ENCODE measurements at regions not wholly inside any gene's neighbourhood (a gene's known extent, or its start where the extent isn't known, plus 50 kb on each side); places are given as distances from the start of the nearest gene placed in this dataset.

- H3K36me3 ChIP-seq (ENCODE audit: insufficient read depth, low read length, poor library complexity, severe bottlenecking), result no peaks in the 10 kb centered on the region
- no peaks in the 10 kb centered on the region for H3K27me3 ChIP-seq (replicated peaks; ENCODE audit: insufficient read depth, low read depth, low read length, poor library complexity)
- no peak for TF ChIP-seq EZH2 (IDR thresholded peaks at IDR 0.05; ENCODE audit: borderline replicate concordance, low read depth, low read length, poor library complexity, severe bottlenecking)
- TF ChIP-seq, protein P1, sequence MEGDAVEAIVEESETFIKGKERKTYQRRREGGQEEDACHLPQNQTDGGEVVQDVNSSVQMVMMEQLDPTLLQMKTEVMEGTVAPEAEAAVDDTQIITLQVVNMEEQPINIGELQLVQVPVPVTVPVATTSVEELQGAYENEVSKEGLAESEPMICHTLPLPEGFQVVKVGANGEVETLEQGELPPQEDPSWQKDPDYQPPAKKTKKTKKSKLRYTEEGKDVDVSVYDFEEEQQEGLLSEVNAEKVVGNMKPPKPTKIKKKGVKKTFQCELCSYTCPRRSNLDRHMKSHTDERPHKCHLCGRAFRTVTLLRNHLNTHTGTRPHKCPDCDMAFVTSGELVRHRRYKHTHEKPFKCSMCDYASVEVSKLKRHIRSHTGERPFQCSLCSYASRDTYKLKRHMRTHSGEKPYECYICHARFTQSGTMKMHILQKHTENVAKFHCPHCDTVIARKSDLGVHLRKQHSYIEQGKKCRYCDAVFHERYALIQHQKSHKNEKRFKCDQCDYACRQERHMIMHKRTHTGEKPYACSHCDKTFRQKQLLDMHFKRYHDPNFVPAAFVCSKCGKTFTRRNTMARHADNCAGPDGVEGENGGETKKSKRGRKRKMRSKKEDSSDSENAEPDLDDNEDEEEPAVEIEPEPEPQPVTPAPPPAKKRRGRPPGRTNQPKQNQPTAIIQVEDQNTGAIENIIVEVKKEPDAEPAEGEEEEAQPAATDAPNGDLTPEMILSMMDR (conservative IDR thresholded peaks at IDR 0.05; ENCODE audit: low read depth, low read length), result no peak
- H3K4me1 ChIP-seq (ENCODE audit: insufficient read depth, low read length, poor library complexity, severe bottlenecking), result peaks cover 77% of the 10 kb centered on the region
- no TSS peak for BruUV-seq (replicated peaks)
- no peaks in the 10 kb centered on the region for H3K9me3 ChIP-seq (ENCODE audit: low read depth, low read length, poor library complexity, severe bottlenecking)
- no peak overlapping the region for H3K4me3 ChIP-seq (ENCODE audit: low read depth, low read length, poor library complexity, severe bottlenecking)
- ChIA-PET CTCF (no interaction called here), POLR2A (ENCODE audit: low non-redundant PET) (no interaction called here)
- peak overlapping the region; percentile 34 for H3K27ac ChIP-seq (ENCODE audit: low read depth, low read length, poor library complexity, severe bottlenecking)
- intact Hi-C loops (cut with micrococcal nuclease; ENCODE audit: unreplicated experiment), result no loop called here
- peak; percentile 65 for DNase-seq (ENCODE audit: low spot score)
Measured at GRCh38 chr13:36531746-36532486, 99.6 kb downstream of the CCNA1 start.

DNA sequence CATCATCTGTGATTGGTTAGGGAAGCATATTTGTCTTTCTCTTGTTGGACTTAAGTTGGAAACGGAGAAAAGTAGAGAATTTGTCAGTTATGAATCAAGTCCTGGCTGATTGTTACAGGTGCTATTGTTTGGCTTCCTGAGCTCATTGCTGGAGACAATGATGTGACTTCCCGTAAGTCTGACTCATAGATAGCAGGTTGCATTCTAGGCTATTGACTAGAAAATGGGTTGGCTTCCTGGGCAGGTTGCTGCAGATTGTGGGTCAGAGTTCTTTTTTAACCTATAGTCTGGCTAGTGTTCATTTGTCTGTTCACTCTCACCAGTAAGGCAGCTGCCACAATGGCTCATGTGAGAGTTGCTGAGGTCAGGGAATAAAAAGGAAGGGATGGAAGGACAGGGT, 101.5 kb downstream of the CCNA1 start:
- Histone ChIP-seq H3K27me3 (replicated peaks; ENCODE audit: insufficient read depth, low read depth, low read length, poor library complexity) (no peaks in the 10 kb centered on the region), H3K4me1 (ENCODE audit: insufficient read depth, low read length, poor library complexity, severe bottlenecking) (peaks cover 67% of the 10 kb centered on the region), H3K36me3 (ENCODE audit: insufficient read depth, low read length, poor library complexity, severe bottlenecking) (peaks cover 4% of the 10 kb centered on the region), H3K27ac (ENCODE audit: low read depth, low read length, poor library complexity, severe bottlenecking) (no peak overlapping the region), H3K4me3 (ENCODE audit: low read depth, low read length, poor library complexity, severe bottlenecking) (no peak overlapping the region), H3K9me3 (ENCODE audit: low read depth, low read length, poor library complexity, severe bottlenecking) (peaks cover 11% of the 10 kb centered on the region)
- no peak for DNase-seq (ENCODE audit: low spot score)
- ChIA-PET POLR2A (ENCODE audit: low non-redundant PET) (no interaction called here), CTCF (no interaction called here)
- BruUV-seq (replicated peaks), result no TSS peak
- intact Hi-C loops (cut with micrococcal nuclease; ENCODE audit: unreplicated experiment), result no loop called here
- no peak for TF ChIP-seq EZH2 (IDR thresholded peaks at IDR 0.05; ENCODE audit: borderline replicate concordance, low read depth, low read length, poor library complexity, severe bottlenecking)

DNA sequence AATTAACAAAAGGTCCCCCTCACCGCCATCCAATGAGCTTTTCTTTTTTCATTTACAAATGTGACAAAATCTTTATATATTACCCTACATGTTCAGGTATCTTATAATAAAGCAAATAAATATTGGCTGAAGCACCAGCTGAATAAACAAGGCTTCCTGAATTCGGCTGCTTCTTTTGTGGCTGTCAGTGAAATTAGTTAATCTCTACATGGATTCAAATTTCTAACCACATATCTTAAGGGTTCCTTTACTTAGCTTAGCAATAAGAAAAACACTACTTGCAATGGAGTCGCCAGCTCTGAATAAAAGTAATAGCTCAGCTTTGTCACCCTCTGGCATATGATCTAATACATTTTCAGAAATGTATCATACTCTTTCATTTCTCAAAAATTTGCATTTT, 104.3 kb downstream of the CCNA1 start:
- intact Hi-C loops (cut with micrococcal nuclease; ENCODE audit: unreplicated experiment), result no loop called here
- no peak for TF ChIP-seq EZH2 (IDR thresholded peaks at IDR 0.05; ENCODE audit: borderline replicate concordance, low read depth, low read length, poor library complexity, severe bottlenecking)
- TF ChIP-seq, protein P1 (conservative IDR thresholded peaks at IDR 0.05; ENCODE audit: low read depth, low read length), result no peak
- POLR2A ChIA-PET (ENCODE audit: low non-redundant PET), result no interaction called here

GRCh38 chr13:36543671-36544070, 111.4 kb downstream of the CCNA1 start:
- Histone ChIP-seq H3K27me3 (replicated peaks; ENCODE audit: insufficient read depth, low read depth, low read length, poor library complexity) (no peaks in the 10 kb centered on the region), H3K27ac (ENCODE audit: low read depth, low read length, poor library complexity, severe bottlenecking) (peak overlapping the region; percentile 54), H3K36me3 (ENCODE audit: insufficient read depth, low read length, poor library complexity, severe bottlenecking) (peaks cover 8% of the 10 kb centered on the region), H3K4me3 (ENCODE audit: low read depth, low read length, poor library complexity, severe bottlenecking) (no peak overlapping the region), H3K9me3 (ENCODE audit: low read depth, low read length, poor library complexity, severe bottlenecking) (peaks cover 17% of the 10 kb centered on the region), H3K4me1 (ENCODE audit: insufficient read depth, low read length, poor library complexity, severe bottlenecking) (peaks cover 36% of the 10 kb centered on the region)
- CTCF ChIA-PET, result interaction anchor here (1.1 kb wide), 1 partner anchor 192 kb away, joined by 3 read pairs; no protein-coding TSS in a partner anchor
- intact Hi-C loops (cut with micrococcal nuclease; ENCODE audit: unreplicated experiment), result no loop called here
- TF ChIP-seq, protein P1 (conservative IDR thresholded peaks at IDR 0.05; ENCODE audit: low read depth, low read length), result no peak
- TF ChIP-seq EZH2 (IDR thresholded peaks at IDR 0.05; ENCODE audit: borderline replicate concordance, low read depth, low read length, poor library complexity, severe bottlenecking), result no peak
- no TSS peak for BruUV-seq (replicated peaks)
- DNase-seq (ENCODE audit: low spot score), result peak; percentile 35
- POLR2A ChIA-PET (ENCODE audit: low non-redundant PET), result no interaction called here

More for the DNA sequence above, 104.3 kb downstream of the CCNA1 start:
- H3K36me3 ChIP-seq (ENCODE audit: insufficient read depth, low read length, poor library complexity, severe bottlenecking), result peaks cover 11% of the 10 kb centered on the region
- H3K4me1 ChIP-seq (ENCODE audit: insufficient read depth, low read length, poor library complexity, severe bottlenecking), result peaks cover 52% of the 10 kb centered on the region
- H3K4me3 ChIP-seq (ENCODE audit: low read depth, low read length, poor library complexity, severe bottlenecking), result no peak overlapping the region
- BruUV-seq (replicated peaks), result no TSS peak
- no peaks in the 10 kb centered on the region for H3K27me3 ChIP-seq (replicated peaks; ENCODE audit: insufficient read depth, low read depth, low read length, poor library complexity)
- peaks cover 27% of the 10 kb centered on the region for H3K9me3 ChIP-seq (ENCODE audit: low read depth, low read length, poor library complexity, severe bottlenecking)
- CTCF ChIA-PET, result no interaction called here
- no peak overlapping the region for H3K27ac ChIP-seq (ENCODE audit: low read depth, low read length, poor library complexity, severe bottlenecking)
- no peak for DNase-seq (ENCODE audit: low spot score)
